Neural progenitor cell (in vitro differentiated cells): ENCODE measurements at regions not wholly inside any gene's neighbourhood (a gene's known extent, or its start where the extent isn't known, plus 50 kb on each side); places are given as distances from the start of the nearest gene placed in this dataset.

Experiments used
- DNase-seq: peaks from one replicate; pipeline ENCODE4 v3.0.0-alpha.2; 2016; ENCODE audit warnings: low spot score
- H2AFZ ChIP-seq: fragments of 200-600 bp; sonication (generic); replicated peaks from 2 replicates; pipeline ENCODE4 v1.6.1; 2016; ENCODE audit warnings: antibody characterized with exemption
- H3F3A ChIP-seq: fragments of 200-600 bp; sonication (generic); 2 replicates; pipeline ENCODE4 v1.6.1; 2016; ENCODE audit warnings: antibody characterized with exemption, low read depth
- H3K27ac ChIP-seq: fragments of 200-600 bp; sonication (generic); 2 replicates; pipeline ENCODE4 v1.5.1; 2016; ENCODE audit warnings: mild to moderate bottlenecking
- H3K27me3 ChIP-seq: fragments of 200-600 bp; sonication (generic); 2 replicates; pipeline ENCODE4 v1.6.1; 2016; ENCODE audit warnings: mild to moderate bottlenecking, moderate library complexity
- H3K36me3 ChIP-seq: fragments of 200-600 bp; sonication (generic); 2 replicates; pipeline ENCODE4 v1.5.1; 2016
- H3K4me1 ChIP-seq: fragments of 200-600 bp; sonication (generic); 2 replicates; pipeline ENCODE4 v1.6.1; 2016; ENCODE audit warnings: mixed run types
- H3K4me2 ChIP-seq: fragments of 200-600 bp; sonication (generic); 2 replicates; pipeline ENCODE4 v1.6.1; 2016
- H3K4me3 ChIP-seq: fragments of 200-600 bp; sonication (generic); 2 replicates; pipeline ENCODE4 v1.5.1; 2016
- H3K79me2 ChIP-seq: fragments of 200-600 bp; sonication (generic); 2 replicates; pipeline ENCODE4 v1.6.1; 2016; ENCODE audit warnings: low read depth
- H3K9ac ChIP-seq: fragments of 200-600 bp; sonication (generic); 2 replicates; pipeline ENCODE4 v1.6.1; 2016
- H3K9me3 ChIP-seq: fragments of 200-600 bp; sonication (generic); 2 replicates; pipeline ENCODE4 v1.5.1; 2016; ENCODE audit warnings: low read depth
- H4K20me1 ChIP-seq: fragments of 200-600 bp; sonication (generic); 2 replicates; pipeline ENCODE4 v1.6.1; 2016; ENCODE audit warnings: low read depth
- H3K27ac Mint-ChIP-seq: 3 replicates; pipeline ENCODE4 v1.8.0; 2021; ENCODE audit warnings: mixed read lengths
- H3K27me3 Mint-ChIP-seq: 2 replicates; pipeline ENCODE4 v1.8.0; 2022; ENCODE audit warnings: low read depth, mild to moderate bottlenecking, inconsistent platforms, moderate library complexity, mixed read lengths; ENCODE audit not compliant: insufficient read depth
- H3K36me3 Mint-ChIP-seq: 3 replicates; pipeline ENCODE4 v1.8.0; 2021; ENCODE audit warnings: mixed read lengths
- H3K4me1 Mint-ChIP-seq: 3 replicates; pipeline ENCODE4 v1.8.0; 2021; ENCODE audit warnings: mixed read lengths
- H3K4me3 Mint-ChIP-seq: 3 replicates; pipeline ENCODE4 v1.8.0; 2021; ENCODE audit warnings: mild to moderate bottlenecking, moderate library complexity, mixed read lengths
- H3K9me3 Mint-ChIP-seq: 3 replicates; pipeline ENCODE4 v1.8.0; 2020; ENCODE audit warnings: mixed read lengths
- EZH2 ChIP-seq: fragments of 200-600 bp; sonication (generic); IDR thresholded peaks from 2 replicates; pipeline ENCODE4 v1.6.1; 2017; ENCODE audit warnings: antibody characterized with exemption, mild to moderate bottlenecking, moderate library complexity
- EZH2phosphoT487 ChIP-seq: fragments of 200-600 bp; sonication (generic); IDR thresholded peaks from 2 replicates; pipeline ENCODE4 v1.6.1; 2017; ENCODE audit warnings: antibody characterized with exemption
- TF ChIP-seq, protein P1 (sequence below): fragments of 200-600 bp; sonication (generic); IDR thresholded peaks from 2 replicates; pipeline ENCODE4 v1.5.1; 2017; ENCODE audit warnings: antibody characterized with exemption, mild to moderate bottlenecking

DNA sequence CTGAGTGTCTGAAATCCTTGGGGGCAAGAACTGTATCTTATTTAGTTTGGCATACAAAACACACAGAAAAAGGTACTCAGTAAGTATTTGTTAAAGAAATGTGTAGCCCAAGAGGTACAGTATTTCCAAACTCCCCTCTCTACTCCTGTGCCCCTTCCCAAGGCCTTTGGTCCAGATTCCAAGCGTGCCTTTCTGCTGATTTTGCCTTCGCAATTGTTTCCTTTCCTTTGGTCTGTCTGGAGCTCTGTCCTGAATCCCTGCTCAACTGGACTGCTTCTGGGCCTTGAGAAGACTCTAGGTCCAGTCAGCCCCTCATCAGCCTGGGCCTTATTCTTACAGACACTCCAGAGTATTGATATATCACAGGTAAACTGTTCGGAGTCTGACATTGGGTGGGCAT lies 122.2 kb upstream of the SYNCRIP start:
- Mint-ChIP-seq H3K36me3 (no peaks in the 10 kb centered on the region), H3K4me1 (no peaks in the 10 kb centered on the region), H3K9me3 (peaks cover 5% of the 10 kb centered on the region), H3K4me3 (no peak overlapping the region), H3K27me3 (no peaks in the 10 kb centered on the region), H3K27ac (no peak overlapping the region)
- no peaks in the 10 kb centered on the region for H4K20me1 ChIP-seq
- no peak overlapping the region for H3K4me2 ChIP-seq
- H3K9ac ChIP-seq: no peak overlapping the region
- DNase-seq: no peak
- no peaks in the 10 kb centered on the region for H3K79me2 ChIP-seq
- TF ChIP-seq EZH2: no peak
- no peak for TF ChIP-seq EZH2phosphoT487
- TF ChIP-seq, protein P1, sequence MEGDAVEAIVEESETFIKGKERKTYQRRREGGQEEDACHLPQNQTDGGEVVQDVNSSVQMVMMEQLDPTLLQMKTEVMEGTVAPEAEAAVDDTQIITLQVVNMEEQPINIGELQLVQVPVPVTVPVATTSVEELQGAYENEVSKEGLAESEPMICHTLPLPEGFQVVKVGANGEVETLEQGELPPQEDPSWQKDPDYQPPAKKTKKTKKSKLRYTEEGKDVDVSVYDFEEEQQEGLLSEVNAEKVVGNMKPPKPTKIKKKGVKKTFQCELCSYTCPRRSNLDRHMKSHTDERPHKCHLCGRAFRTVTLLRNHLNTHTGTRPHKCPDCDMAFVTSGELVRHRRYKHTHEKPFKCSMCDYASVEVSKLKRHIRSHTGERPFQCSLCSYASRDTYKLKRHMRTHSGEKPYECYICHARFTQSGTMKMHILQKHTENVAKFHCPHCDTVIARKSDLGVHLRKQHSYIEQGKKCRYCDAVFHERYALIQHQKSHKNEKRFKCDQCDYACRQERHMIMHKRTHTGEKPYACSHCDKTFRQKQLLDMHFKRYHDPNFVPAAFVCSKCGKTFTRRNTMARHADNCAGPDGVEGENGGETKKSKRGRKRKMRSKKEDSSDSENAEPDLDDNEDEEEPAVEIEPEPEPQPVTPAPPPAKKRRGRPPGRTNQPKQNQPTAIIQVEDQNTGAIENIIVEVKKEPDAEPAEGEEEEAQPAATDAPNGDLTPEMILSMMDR: no peak
- H3K4me3 ChIP-seq: no peak overlapping the region
- H3F3A ChIP-seq: no peaks in the 10 kb centered on the region
- H3K27me3 ChIP-seq: no peaks in the 10 kb centered on the region
- H3K36me3 ChIP-seq: no peaks in the 10 kb centered on the region
- H3K9me3 ChIP-seq: no peaks in the 10 kb centered on the region
- H3K27ac ChIP-seq: no peak overlapping the region
- no peak overlapping the region for H2AFZ ChIP-seq
- H3K4me1 ChIP-seq: no peaks in the 10 kb centered on the region

DNA sequence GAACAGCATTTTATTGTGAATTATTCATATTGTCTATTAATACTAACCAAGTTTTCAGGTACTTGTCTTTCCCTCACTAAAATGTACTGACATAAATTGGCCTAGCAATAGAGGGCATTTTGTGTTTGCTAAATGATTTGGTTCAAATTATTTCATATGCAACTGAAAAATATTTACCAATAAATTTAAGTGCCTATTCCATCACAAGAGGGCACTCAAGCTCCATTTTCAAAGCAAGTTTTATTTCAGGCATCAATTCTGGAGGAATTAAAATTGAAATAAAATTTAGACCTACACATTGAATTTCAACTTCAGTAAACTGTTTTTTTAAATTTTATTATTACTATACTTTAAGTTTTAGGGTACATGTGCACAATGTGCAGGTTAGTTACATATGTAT lies 114.3 kb upstream of the SYNCRIP start:
- Mint-ChIP-seq H3K4me1 (no peaks in the 10 kb centered on the region), H3K4me3 (no peak overlapping the region), H3K27ac (no peak overlapping the region), H3K36me3 (no peaks in the 10 kb centered on the region), H3K27me3 (peaks cover 3% of the 10 kb centered on the region), H3K9me3 (peaks cover 5% of the 10 kb centered on the region)
- Histone ChIP-seq H3K27ac (no peak overlapping the region), H3K9me3 (no peaks in the 10 kb centered on the region), H3K9ac (no peak overlapping the region), H3K4me3 (no peak overlapping the region), H3K27me3 (no peaks in the 10 kb centered on the region), H3K79me2 (no peaks in the 10 kb centered on the region), H4K20me1 (no peaks in the 10 kb centered on the region), H3K4me2 (no peak overlapping the region), H3F3A (no peaks in the 10 kb centered on the region), H3K4me1 (no peaks in the 10 kb centered on the region), H3K36me3 (no peaks in the 10 kb centered on the region), H2AFZ (no peak overlapping the region)
- no peak for TF ChIP-seq EZH2
- TF ChIP-seq, protein P1: peak; percentile 66
- DNase-seq: peak; percentile 11

DNA sequence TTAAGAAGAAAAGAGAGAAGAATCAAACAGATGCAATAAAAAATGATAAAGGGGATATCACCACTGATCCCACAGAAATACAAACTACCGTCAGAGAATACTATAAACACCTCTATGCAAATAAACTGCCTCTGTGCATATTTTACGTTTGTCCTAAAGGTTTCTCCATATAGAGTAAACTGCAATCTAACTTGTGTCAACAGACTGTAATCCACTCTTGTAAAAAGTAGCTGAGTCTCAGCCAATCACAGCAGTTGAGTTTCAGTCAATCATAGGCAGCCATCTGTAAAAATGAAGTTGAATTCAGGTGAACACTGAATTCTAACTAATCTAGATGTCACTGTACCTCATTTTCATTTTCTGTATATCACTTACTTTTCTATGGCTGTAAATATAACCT lies 112.2 kb upstream of the SYNCRIP start:
- Mint-ChIP-seq H3K27ac (no peak overlapping the region), H3K4me3 (no peak overlapping the region), H3K9me3 (no peaks in the 10 kb centered on the region), H3K4me1 (no peaks in the 10 kb centered on the region), H3K36me3 (peaks cover 1% of the 10 kb centered on the region), H3K27me3 (peaks cover 3% of the 10 kb centered on the region)
- H3K27me3 ChIP-seq: no peaks in the 10 kb centered on the region
- no peak overlapping the region for H3K27ac ChIP-seq
- no peak overlapping the region for H3K4me3 ChIP-seq
- H3K9me3 ChIP-seq: no peaks in the 10 kb centered on the region
- H3K4me1 ChIP-seq: no peaks in the 10 kb centered on the region
- no peak overlapping the region for H2AFZ ChIP-seq
- H3K4me2 ChIP-seq: no peak overlapping the region
- no peaks in the 10 kb centered on the region for H3K36me3 ChIP-seq
- no peak for DNase-seq
- H3F3A ChIP-seq: no peaks in the 10 kb centered on the region
- H3K79me2 ChIP-seq: no peaks in the 10 kb centered on the region
- no peaks in the 10 kb centered on the region for H4K20me1 ChIP-seq
- H3K9ac ChIP-seq: no peak overlapping the region
- TF ChIP-seq EZH2phosphoT487: no peak
- TF ChIP-seq, protein P1: no peak
- no peak for TF ChIP-seq EZH2

DNA sequence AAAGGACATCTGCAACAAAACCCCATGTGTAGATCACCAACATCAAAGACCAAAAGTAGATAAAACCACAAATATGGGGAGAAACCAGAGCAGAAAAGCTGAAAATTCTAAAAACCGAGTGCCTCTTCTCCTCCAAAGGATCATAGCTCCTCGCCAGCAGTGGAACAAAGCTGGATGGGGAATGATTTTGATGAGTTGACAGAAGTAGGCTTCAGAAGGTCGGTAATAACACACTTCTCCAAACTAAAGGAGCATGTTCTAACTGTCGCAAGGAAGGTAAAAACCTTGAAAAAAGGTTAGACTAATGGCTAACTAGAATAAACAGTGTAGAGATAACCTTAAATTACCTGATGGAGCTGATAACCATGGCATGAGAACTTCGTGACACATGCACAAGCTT lies 109.9 kb upstream of the SYNCRIP start:
- Histone ChIP-seq H3K4me3 (no peak overlapping the region), H3K9ac (no peak overlapping the region), H3K4me2 (no peak overlapping the region), H3F3A (no peaks in the 10 kb centered on the region), H3K27ac (no peak overlapping the region), H4K20me1 (no peaks in the 10 kb centered on the region), H3K79me2 (no peaks in the 10 kb centered on the region), H3K4me1 (no peaks in the 10 kb centered on the region), H2AFZ (no peak overlapping the region), H3K27me3 (no peaks in the 10 kb centered on the region), H3K9me3 (no peaks in the 10 kb centered on the region), H3K36me3 (no peaks in the 10 kb centered on the region)
- no peaks in the 10 kb centered on the region for H3K4me1 Mint-ChIP-seq
- H3K27me3 Mint-ChIP-seq: peaks cover 3% of the 10 kb centered on the region
- no peaks in the 10 kb centered on the region for H3K9me3 Mint-ChIP-seq
- TF ChIP-seq, protein P1: no peak
- TF ChIP-seq EZH2phosphoT487 (no peak), EZH2 (no peak)
- peaks cover 1% of the 10 kb centered on the region for H3K36me3 Mint-ChIP-seq
- DNase-seq: no peak
- no peak overlapping the region for H3K27ac Mint-ChIP-seq
- H3K4me3 Mint-ChIP-seq: no peak overlapping the region
